ENCODE measurements at regions not wholly inside any gene's neighbourhood (a gene's known extent, or its start where the extent isn't known, plus 50 kb on each side); places are given as distances from the start of the nearest gene placed in this dataset.

DNA sequence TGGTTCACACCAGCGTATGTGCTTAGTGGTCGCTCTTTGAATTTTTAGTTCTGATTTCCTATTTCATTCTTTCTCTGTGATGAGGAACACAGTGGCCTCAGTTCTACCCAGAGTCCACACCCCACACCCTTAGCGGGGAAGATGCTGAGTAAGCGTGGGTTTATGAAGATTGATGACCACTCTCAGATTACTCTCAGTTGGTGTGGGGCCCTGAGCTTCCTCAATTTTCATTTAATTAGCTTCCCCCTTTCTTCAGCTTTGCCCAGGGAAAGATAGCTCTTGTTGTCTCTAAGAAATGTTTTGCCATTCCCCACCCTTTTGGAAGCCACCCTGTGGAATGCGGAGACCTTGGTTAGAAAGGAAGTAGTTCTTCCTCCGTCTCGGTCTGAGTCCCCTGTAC lies 299.9 kb upstream of the PROX1 start:
- dilution Hi-C loops (cut with MboI; ENCODE audit: extremely low pct_ligation_motif_present, low sequenced_read_pairs) = no loop called here
- H3K27me3 ChIP-seq (ENCODE audit: control insufficient read depth, extremely low read depth, insufficient read depth, low read length) = no peaks in the 10 kb centered on the region
- FAIRE-seq = no peak
- TF ChIP-seq CTCF (optimal IDR thresholded peaks at IDR 0.05 in 1 of 3, IDR thresholded peaks at IDR 0.05 in 1 of 3, conservative IDR thresholded peaks at IDR 0.05 in 1 of 3; ENCODE audit: extremely low read depth in 1 of 3, insufficient read depth in 2 of 3, low read length in 3 of 3) (no peak), EZH2 (IDR thresholded peaks at IDR 0.05; ENCODE audit: low read length) (no peak)
- no peaks in the 10 kb centered on the region for H3K9me1 ChIP-seq (ENCODE audit: control insufficient read depth, extremely low read depth, insufficient read depth, low read length)
- no peak overlapping the region for H3K27ac ChIP-seq (ENCODE audit: control insufficient read depth, insufficient read depth, low read length)
- no peaks in the 10 kb centered on the region for H4K20me1 ChIP-seq (ENCODE audit: control insufficient read depth, extremely low read depth, insufficient read depth, low read length)
- H3K36me3 ChIP-seq (ENCODE audit: control insufficient read depth in 2 of 2, extremely low read depth in 1 of 2, insufficient read depth in 2 of 2, low read length in 2 of 2) = no peaks in the 10 kb centered on the region
- H3K9ac ChIP-seq (ENCODE audit: control insufficient read depth, extremely low read depth, insufficient read depth, low read length) = no peak overlapping the region
- DNase-seq (ENCODE audit: low read depth, low spot score) = no peak
- H3K4me3 ChIP-seq (ENCODE audit: control insufficient read depth in 2 of 3, extremely low read depth in 1 of 3, insufficient read depth in 2 of 3, low read depth in 1 of 3, low read length in 3 of 3) = no peak overlapping the region
- no peaks in the 10 kb centered on the region for H3K9me3 ChIP-seq (ENCODE audit: control insufficient read depth, low read depth, low read length)
- peaks cover 36% of the 10 kb centered on the region for H3K4me1 ChIP-seq (ENCODE audit: control insufficient read depth, extremely low read depth, insufficient read depth, low read length)
- H3K4me2 ChIP-seq (ENCODE audit: control insufficient read depth, extremely low read depth, insufficient read depth, low read depth, low read length) = no peak overlapping the region
- H3K79me2 ChIP-seq (ENCODE audit: control insufficient read depth, insufficient read depth, low read length) = no peaks in the 10 kb centered on the region
- no peak overlapping the region for H2AFZ ChIP-seq (ENCODE audit: control insufficient read depth, low read length)

DNA sequence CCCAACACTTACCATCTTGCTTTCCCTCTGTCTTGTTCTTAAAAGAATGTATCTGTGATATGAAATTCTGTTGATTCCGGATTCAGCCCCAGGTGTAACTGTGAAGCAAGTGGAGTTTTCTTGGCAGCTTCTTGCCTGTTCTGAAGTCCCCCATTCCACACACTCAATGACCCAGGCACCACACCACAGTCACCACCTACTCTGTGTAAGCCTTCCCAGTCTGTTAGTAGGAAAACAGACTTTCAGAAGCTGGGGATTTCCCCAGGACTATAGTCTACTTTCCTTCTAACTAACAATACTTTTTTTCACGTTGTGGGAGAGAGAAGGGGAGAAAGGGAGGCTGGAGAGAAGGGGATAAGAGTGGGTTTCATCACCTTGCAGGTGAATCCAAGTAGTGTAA lies 299.1 kb upstream of the PROX1 start:
- H3K9ac ChIP-seq (ENCODE audit: control insufficient read depth, extremely low read depth, insufficient read depth, low read length) = peak overlapping the region; percentile 57
- dilution Hi-C loops (cut with MboI; ENCODE audit: extremely low pct_ligation_motif_present, low sequenced_read_pairs) = no loop called here
- H4K20me1 ChIP-seq (ENCODE audit: control insufficient read depth, extremely low read depth, insufficient read depth, low read length) = no peaks in the 10 kb centered on the region
- peak overlapping the region; percentile 73 for H3K27ac ChIP-seq (ENCODE audit: control insufficient read depth, insufficient read depth, low read length)
- H3K4me3 ChIP-seq (ENCODE audit: control insufficient read depth in 2 of 3, extremely low read depth in 1 of 3, insufficient read depth in 2 of 3, low read depth in 1 of 3, low read length in 3 of 3) = peak overlapping the region in 1 of 3 experiments; percentile 6
- no peaks in the 10 kb centered on the region for H3K27me3 ChIP-seq (ENCODE audit: control insufficient read depth, extremely low read depth, insufficient read depth, low read length)
- peak overlapping the region; percentile 78 for H2AFZ ChIP-seq (ENCODE audit: control insufficient read depth, low read length)
- no peaks in the 10 kb centered on the region for H3K79me2 ChIP-seq (ENCODE audit: control insufficient read depth, insufficient read depth, low read length)
- FAIRE-seq (peak; percentile 41), DNase-seq (ENCODE audit: low read depth, low spot score) (no peak)
- peak overlapping the region; percentile 46 for H3K4me2 ChIP-seq (ENCODE audit: control insufficient read depth, extremely low read depth, insufficient read depth, low read depth, low read length)
- H3K9me1 ChIP-seq (ENCODE audit: control insufficient read depth, extremely low read depth, insufficient read depth, low read length) = no peaks in the 10 kb centered on the region
- H3K4me1 ChIP-seq (ENCODE audit: control insufficient read depth, extremely low read depth, insufficient read depth, low read length) = peaks cover 36% of the 10 kb centered on the region
- H3K36me3 ChIP-seq (ENCODE audit: control insufficient read depth in 2 of 2, extremely low read depth in 1 of 2, insufficient read depth in 2 of 2, low read length in 2 of 2) = no peaks in the 10 kb centered on the region
- TF ChIP-seq CTCF (optimal IDR thresholded peaks at IDR 0.05 in 1 of 3, IDR thresholded peaks at IDR 0.05 in 1 of 3, conservative IDR thresholded peaks at IDR 0.05 in 1 of 3; ENCODE audit: extremely low read depth in 1 of 3, insufficient read depth in 2 of 3, low read length in 3 of 3) (no peak), EZH2 (IDR thresholded peaks at IDR 0.05; ENCODE audit: low read length) (no peak)
- no peaks in the 10 kb centered on the region for H3K9me3 ChIP-seq (ENCODE audit: control insufficient read depth, low read depth, low read length)
